Memory B cell (primary cell): ENCODE measurements at regions not wholly inside any gene's neighbourhood (a gene's known extent, or its start where the extent isn't known, plus 50 kb on each side); places are given as distances from the start of the nearest gene placed in this dataset.
"Not testable (repeated sequence)": the region's sequence is repeated elsewhere in the genome, so short reads cannot be mapped to it uniquely, and the experiment has no call there.

Source experiments
- ATAC-seq: fragments of 150-1000 bp; cut with Tn5 transposase; 2 replicates; pipeline ENCODE4 v1.10.0; 2021; ENCODE audit warnings: low read depth, mild to moderate bottlenecking, moderate library complexity
- DNase-seq, 2 donors: peaks; one replicate each; pipeline ENCODE4 v3.0.0; 2022; ENCODE audit warnings: low spot score in 2 of 2
- H3K27ac Mint-ChIP-seq: one replicate; pipeline ENCODE4 v1.8.0; 2022; ENCODE audit warnings: mild to moderate bottlenecking, moderate library complexity, mixed read lengths
- H3K27me3 Mint-ChIP-seq: one replicate; pipeline ENCODE4 v1.8.0; 2022; ENCODE audit warnings: mixed read lengths
- H3K36me3 Mint-ChIP-seq: one replicate; pipeline ENCODE4 v1.8.0; 2022; ENCODE audit warnings: mild to moderate bottlenecking, mixed read lengths
- H3K4me1 Mint-ChIP-seq: one replicate; pipeline ENCODE4 v1.8.0; 2022; ENCODE audit warnings: mixed read lengths
- H3K4me3 Mint-ChIP-seq: one replicate; pipeline ENCODE4 v1.8.0; 2022; ENCODE audit warnings: mild to moderate bottlenecking, moderate library complexity, mixed read lengths
- H3K9me3 Mint-ChIP-seq: one replicate; pipeline ENCODE4 v1.8.0; 2022; ENCODE audit warnings: mixed read lengths

DNA sequence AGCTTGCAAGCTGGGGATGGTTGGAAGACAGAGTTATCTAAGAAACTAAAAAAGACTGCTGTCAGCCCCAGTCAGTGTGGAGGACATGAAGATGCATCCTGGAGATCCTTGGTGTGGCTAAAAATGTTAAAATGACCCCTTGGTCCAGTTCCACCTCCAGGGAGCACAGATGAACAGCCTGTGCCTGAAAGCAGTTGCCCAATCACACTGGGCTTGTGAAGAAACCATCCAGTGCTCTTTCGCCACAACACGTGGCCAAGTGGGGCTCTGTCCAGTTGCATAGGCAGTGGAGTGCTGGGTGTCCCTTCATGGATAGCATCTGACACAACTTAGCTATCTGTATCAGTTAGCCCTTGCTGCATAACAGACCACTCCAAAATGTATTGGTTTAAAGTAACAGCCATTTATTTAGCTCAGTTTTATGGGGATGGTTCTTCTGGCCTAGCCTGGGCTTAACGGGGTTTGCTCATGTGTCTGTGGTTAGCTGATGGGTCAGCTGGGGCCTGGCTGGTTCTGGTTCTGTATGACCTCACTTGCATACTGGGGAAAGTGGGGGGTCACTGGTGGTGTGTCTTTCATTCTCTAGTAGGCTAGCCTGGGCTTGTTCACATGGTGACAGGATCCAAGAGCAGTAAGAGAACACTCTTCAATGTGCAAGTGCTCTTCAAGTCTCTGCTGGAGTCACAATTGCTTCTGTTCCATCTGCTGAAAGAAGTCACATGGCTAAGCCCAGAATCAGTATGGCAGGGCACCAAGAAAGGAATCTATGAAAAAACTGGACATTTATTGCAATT is 226.2 kb downstream of the PDCD6IP start:
- H3K36me3 Mint-ChIP-seq = no peaks in the 10 kb centered on the region
- H3K27ac Mint-ChIP-seq = no peak overlapping the region
- H3K4me3 Mint-ChIP-seq = no peak overlapping the region
- no peaks in the 10 kb centered on the region for H3K9me3 Mint-ChIP-seq
- peaks cover 18% of the 10 kb centered on the region for H3K4me1 Mint-ChIP-seq
- DNase-seq (no peak), ATAC-seq (no peak)
- peaks cover 3% of the 10 kb centered on the region for H3K27me3 Mint-ChIP-seq

DNA sequence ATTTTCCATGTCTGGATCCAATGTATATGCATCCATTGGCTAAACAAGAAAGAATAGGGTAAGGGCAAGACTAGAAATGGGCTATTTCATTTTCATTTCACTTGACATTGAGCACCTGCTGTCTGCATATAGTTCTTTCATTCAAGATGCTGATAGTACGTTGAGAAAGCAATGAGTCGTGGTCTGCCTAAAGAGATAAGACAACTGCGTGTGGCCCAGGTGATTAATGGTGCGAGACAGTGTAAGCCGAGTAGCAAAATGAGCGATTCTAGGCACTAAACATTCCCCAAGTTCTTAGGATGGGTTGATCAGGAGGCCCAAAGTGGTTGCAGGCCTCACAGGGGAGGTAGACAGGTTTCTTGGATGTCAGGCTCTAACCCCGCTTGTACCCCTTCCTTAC is 235.4 kb downstream of the PDCD6IP start:
- DNase-seq = no peak
- H3K27ac Mint-ChIP-seq = no peak overlapping the region
- H3K27me3 Mint-ChIP-seq = no peaks in the 10 kb centered on the region
- H3K36me3 Mint-ChIP-seq = peaks cover 2% of the 10 kb centered on the region
- H3K9me3 Mint-ChIP-seq = no peaks in the 10 kb centered on the region
- no peak for ATAC-seq
- no peak overlapping the region for H3K4me3 Mint-ChIP-seq
- H3K4me1 Mint-ChIP-seq = no peaks in the 10 kb centered on the region

DNA sequence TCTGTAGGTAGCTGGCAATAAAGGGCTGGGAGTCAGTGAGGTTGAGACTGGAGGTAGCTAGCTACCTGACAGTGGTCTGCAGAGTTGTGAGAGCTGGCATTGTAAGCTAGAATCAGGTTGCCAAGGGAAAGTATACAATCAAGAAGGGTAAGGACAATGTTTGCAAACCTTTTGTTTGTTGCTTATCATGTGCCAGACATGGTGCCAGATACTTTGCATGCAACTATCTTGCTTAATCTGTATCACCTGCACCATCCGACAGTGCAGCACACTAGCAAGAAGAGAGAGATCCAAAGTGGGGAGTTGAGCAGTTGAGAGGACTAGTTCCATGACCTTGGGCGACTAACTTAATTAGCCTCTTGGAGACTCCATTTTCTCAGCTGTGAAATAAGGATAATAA is 236.4 kb downstream of the PDCD6IP start:
- H3K27ac Mint-ChIP-seq = no peak overlapping the region
- H3K27me3 Mint-ChIP-seq = no peaks in the 10 kb centered on the region
- DNase-seq = no peak
- H3K4me3 Mint-ChIP-seq = no peak overlapping the region
- H3K36me3 Mint-ChIP-seq = peaks cover 2% of the 10 kb centered on the region
- no peaks in the 10 kb centered on the region for H3K4me1 Mint-ChIP-seq
- no peaks in the 10 kb centered on the region for H3K9me3 Mint-ChIP-seq
- ATAC-seq = no peak

DNA sequence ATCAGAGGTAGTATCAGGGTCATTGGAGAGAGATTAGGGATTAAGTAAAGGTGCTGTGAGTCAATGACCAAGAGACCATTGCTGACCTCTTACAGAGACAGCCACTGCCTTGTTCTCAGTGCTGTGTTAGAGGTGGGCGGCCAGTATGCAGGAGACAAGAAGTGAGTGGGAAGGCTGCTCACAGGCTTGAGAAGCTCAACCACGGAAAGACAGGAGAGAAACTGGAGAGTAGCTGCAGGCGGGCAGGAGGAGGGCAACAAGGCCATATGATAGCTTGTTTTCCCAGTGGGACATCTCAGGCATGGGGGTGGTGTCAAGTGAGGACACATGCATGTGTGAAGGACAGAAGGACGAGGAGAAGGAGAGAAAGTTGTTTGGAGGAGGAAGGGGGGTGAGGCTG is 237.3 kb downstream of the PDCD6IP start:
- H3K27ac Mint-ChIP-seq = no peak overlapping the region

DNA sequence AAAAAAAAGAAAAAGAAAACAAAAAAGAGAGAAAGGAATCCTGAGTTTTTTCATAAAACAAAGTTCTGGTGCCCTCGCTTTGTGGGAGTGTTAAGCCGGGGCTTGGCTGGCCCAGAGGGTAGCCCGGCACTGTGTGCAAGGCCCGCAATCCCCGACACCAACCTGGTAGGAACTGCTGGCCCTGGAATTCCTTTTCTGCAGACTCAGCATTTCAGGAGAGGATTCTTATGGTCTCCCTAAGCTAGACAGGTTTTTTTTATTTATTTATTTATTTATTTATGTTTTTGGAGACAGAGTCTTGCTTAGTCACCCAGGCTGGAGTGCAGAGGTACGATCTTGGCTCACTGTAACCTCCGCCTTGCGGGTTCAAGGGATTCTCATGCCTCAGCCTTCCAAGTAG is 238.8 kb downstream of the PDCD6IP start:
- no peak for DNase-seq
- Mint-ChIP-seq H3K27ac (no peak overlapping the region), H3K9me3 (no peaks in the 10 kb centered on the region), H3K4me1 (no peaks in the 10 kb centered on the region), H3K27me3 (no peaks in the 10 kb centered on the region), H3K4me3 (no peak overlapping the region), H3K36me3 (no peaks in the 10 kb centered on the region)
- no peak for ATAC-seq

More for the DNA sequence above, 237.3 kb downstream of the PDCD6IP start:
- ATAC-seq (no peak), DNase-seq (no peak)
- no peaks in the 10 kb centered on the region for H3K9me3 Mint-ChIP-seq
- H3K4me1 Mint-ChIP-seq = no peaks in the 10 kb centered on the region
- H3K27me3 Mint-ChIP-seq = no peaks in the 10 kb centered on the region
- no peak overlapping the region for H3K4me3 Mint-ChIP-seq
- H3K36me3 Mint-ChIP-seq = peaks cover 2% of the 10 kb centered on the region

DNA sequence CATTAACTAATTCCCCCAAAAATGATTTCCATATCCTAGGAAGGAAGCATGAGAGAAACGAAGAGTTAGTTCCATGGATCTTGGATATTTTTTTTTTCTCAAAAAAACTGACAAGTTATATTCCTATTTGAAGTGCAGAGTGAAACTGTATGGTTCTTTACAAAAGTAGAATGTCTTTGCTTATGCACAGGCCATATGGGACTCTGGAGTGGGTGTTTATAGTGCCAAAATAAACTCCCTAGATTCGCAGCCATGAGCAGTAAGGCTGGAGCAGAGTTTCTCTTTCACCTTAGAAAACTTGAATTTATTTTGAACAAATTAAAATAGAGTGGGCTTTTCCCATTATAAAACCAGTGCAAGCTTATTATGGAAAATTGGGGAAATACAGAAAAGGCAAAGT is 239.7 kb downstream of the PDCD6IP start:
- H3K36me3 Mint-ChIP-seq = no peaks in the 10 kb centered on the region
- no peak for ATAC-seq

DNA sequence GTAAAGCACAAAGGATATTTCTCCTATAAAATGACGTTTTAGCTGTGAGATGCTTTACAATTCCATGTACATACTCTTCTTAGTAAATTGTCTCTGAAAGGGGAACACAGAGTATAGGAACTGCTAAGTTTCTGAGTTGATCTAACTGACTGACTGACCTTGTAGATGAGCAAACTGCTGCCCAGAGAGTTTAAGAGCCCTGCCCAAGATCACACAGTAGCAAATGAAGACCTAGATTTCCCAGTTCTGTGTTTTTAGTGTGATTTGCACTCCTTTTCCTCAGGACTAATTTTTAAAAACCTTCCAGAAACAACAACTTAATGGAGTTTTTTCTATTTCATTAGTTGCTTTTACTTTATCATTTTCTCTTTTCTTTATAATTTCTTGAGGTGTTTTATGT is 247.7 kb downstream of the PDCD6IP start:
- H3K27me3 Mint-ChIP-seq = no peaks in the 10 kb centered on the region
- DNase-seq (no peak), ATAC-seq (no peak)
- H3K4me1 Mint-ChIP-seq = no peaks in the 10 kb centered on the region
- H3K36me3 Mint-ChIP-seq = no peaks in the 10 kb centered on the region
- H3K9me3 Mint-ChIP-seq = no peaks in the 10 kb centered on the region
- no peak overlapping the region for H3K27ac Mint-ChIP-seq
- H3K4me3 Mint-ChIP-seq = no peak overlapping the region

More for the DNA sequence above, 239.7 kb downstream of the PDCD6IP start:
- no peak for DNase-seq
- Mint-ChIP-seq H3K27me3 (no peaks in the 10 kb centered on the region), H3K4me3 (no peak overlapping the region), H3K9me3 (no peaks in the 10 kb centered on the region), H3K4me1 (no peaks in the 10 kb centered on the region), H3K27ac (no peak overlapping the region)

DNA sequence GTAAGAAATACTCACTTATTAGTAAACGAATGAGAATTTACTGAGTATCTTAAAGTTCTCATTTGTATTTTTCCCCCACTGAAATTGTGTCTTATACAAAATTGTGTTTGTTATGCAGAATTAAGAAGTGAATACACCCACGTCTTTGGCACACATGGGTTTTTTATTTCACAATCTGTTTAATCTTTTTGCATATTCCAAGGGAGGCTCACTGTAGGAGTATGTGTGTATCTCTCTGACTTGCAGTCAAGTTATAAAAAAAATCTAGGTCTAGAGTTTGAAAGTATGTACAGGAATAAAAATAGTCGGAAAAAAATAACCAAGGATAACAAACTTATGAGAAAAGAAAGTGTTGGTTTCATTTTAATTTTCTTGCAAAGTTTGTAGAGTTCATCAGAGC is 255.2 kb downstream of the PDCD6IP start:
- peaks cover 8% of the 10 kb centered on the region for H3K4me1 Mint-ChIP-seq
- no peak for DNase-seq
- no peak overlapping the region for H3K4me3 Mint-ChIP-seq
- H3K36me3 Mint-ChIP-seq = no peaks in the 10 kb centered on the region
- no peaks in the 10 kb centered on the region for H3K9me3 Mint-ChIP-seq
- no peak overlapping the region for H3K27ac Mint-ChIP-seq
- ATAC-seq = no peak
- H3K27me3 Mint-ChIP-seq = peaks cover 4% of the 10 kb centered on the region

DNA sequence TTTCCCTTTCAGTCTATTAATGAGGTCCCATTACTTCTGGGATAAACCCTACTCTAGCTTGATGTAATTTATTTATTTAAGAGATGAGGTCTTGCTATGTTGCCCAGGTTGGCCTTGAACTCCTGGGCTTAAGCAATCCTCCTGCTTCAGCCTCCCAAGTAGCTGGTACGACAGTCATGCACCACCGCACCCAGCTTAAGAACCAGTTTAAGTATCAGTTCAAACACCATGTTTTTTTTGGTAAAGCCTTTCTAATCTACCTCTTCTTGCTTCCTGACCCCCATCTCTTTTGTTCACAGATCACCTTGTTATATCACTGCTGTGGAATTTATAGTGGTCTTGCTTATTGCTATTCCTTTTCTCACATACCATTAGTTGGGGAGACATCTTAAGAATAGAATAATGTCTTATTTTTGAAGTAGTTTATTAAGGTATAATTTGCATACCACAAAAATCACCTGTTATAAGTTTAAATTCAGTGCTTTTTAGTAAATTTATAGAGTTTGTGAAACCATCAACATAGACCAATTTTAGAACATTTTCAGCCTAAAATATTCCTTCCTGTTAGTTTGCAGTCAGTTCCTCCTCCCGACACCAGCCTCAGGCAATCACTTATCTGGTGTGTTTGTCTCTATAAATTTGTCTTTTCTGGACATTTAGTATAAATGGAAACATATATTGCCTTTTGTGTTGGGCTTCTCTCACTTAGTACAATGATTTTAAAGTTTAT is 257.9 kb downstream of the PDCD6IP start:
- Mint-ChIP-seq H3K4me1 (peaks cover 8% of the 10 kb centered on the region), H3K27ac (no peak overlapping the region), H3K27me3 (peaks cover 8% of the 10 kb centered on the region), H3K9me3 (no peaks in the 10 kb centered on the region), H3K36me3 (no peaks in the 10 kb centered on the region), H3K4me3 (no peak overlapping the region)
- DNase-seq = no peak
- ATAC-seq = no peak

DNA sequence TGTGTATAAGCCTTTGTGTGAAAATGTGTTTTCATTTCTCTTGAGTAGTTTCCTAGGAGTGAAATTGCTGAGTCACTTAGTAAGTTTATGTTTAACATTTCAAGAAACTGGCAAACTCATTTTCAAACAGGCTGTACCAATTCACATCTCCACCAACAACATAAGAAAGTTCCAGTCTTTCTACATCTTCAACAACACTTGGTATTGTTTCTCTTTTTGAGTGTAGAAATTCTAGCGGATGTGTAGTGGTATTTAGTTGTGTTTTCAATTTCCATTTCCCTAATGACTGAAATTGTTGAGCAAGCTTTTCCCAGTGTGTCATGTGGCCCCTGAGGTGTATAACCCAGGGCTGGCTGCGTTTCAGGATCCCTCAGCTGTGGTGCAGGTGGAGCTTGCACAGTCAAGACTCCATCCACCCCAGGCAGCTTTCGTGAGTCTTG is 258.5 kb downstream of the PDCD6IP start:
- Mint-ChIP-seq H3K4me1 (peaks cover 8% of the 10 kb centered on the region), H3K36me3 (no peaks in the 10 kb centered on the region), H3K27ac (no peak overlapping the region), H3K4me3 (no peak overlapping the region), H3K9me3 (peaks cover 1% of the 10 kb centered on the region), H3K27me3 (peaks cover 8% of the 10 kb centered on the region)
- ATAC-seq (no peak), DNase-seq (no peak)

DNA sequence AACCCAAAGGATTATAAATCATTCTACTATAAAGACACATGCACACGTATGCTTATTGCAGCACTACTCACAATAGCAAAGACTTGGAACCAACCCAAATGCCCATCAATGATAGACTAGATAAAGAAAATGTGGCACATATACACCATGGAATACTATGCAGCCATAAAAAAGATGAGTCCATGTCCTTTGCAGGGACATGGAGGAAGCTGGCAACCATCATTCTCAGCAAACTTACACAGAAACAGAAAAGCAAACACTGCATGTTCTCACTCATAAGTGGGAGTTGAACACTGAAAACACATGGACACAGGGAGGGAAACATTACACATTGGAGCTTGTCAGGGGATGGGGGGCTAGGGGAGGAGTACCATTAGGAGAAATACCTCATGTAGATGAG is 262.6 kb downstream of the PDCD6IP start:
- not testable (repeated sequence) for H3K27ac Mint-ChIP-seq, H3K4me1 Mint-ChIP-seq, H3K27me3 Mint-ChIP-seq, H3K36me3 Mint-ChIP-seq, DNase-seq, H3K4me3 Mint-ChIP-seq, ATAC-seq, H3K9me3 Mint-ChIP-seq

DNA sequence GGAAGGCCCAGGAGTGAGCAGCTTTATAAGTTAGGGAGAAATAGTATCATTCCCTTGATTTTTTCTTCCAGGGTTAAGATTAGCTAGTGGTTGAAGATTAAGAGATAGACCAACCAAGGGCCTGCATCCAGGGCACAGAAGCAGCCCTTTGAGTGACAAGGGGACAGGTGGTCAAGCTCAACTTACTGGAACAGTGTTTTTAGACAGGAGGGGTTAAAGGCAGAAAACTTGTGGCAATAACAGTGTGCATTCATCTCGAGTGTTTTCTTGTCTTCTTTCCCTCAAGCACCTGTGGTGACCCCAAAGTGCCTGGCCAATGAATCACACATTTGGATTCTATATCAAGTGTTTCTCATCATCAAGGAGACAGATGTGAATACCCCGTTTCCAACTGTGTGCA is 267.5 kb downstream of the PDCD6IP start:
- DNase-seq (no peak), ATAC-seq (no peak)
- Mint-ChIP-seq H3K27me3 (no peaks in the 10 kb centered on the region), H3K4me3 (no peak overlapping the region), H3K36me3 (no peaks in the 10 kb centered on the region), H3K4me1 (no peaks in the 10 kb centered on the region), H3K9me3 (peaks cover 5% of the 10 kb centered on the region), H3K27ac (no peak overlapping the region)

DNA sequence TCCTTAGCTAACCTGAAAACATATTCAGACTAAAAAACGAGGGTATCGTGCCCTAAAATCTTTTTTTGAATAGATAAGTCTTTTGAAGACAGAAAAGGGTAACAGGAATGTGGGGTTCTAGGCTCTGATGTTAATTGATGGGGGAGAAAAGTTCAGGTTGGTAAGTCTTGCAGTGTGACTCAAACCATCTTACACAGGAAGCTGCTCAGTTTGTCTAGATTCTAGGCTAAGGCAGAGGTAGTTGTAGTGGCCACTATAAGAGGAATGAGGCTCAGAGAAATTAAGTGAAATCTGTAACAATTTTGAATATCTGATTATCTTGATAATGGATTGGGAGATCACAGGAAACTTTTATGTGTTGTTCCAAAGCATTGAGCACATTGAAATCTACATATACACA is 267.9 kb downstream of the PDCD6IP start:
- Mint-ChIP-seq H3K9me3 (peaks cover 5% of the 10 kb centered on the region), H3K27me3 (peaks cover 1% of the 10 kb centered on the region), H3K27ac (no peak overlapping the region), H3K4me3 (no peak overlapping the region), H3K4me1 (no peaks in the 10 kb centered on the region), H3K36me3 (no peaks in the 10 kb centered on the region)
- ATAC-seq = no peak
- no peak for DNase-seq

DNA sequence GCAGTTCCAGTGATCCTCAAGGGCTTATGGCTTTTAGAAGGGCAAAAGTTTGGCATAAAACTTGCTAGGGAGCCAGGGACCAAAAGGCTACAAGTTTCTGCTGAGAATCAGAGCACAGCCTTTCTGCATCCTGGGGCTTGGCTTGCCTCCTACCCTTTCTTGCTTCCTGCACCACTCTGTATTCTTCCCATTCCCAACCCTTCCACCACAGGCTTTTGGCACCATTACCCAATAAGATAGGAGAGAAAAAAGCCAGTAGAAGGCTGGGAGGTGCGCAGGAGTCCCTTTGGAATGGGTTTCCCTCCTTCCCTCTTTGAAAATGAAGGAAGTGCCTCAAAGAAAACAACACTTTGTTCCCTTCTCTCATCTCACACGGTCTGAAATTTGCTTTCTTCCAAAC is 268.6 kb downstream of the PDCD6IP start:
- no peak overlapping the region for H3K27ac Mint-ChIP-seq
- H3K4me1 Mint-ChIP-seq = no peaks in the 10 kb centered on the region
- peaks cover 4% of the 10 kb centered on the region for H3K9me3 Mint-ChIP-seq
- peaks cover 1% of the 10 kb centered on the region for H3K27me3 Mint-ChIP-seq
- H3K4me3 Mint-ChIP-seq = no peak overlapping the region
- H3K36me3 Mint-ChIP-seq = no peaks in the 10 kb centered on the region
- no peak for ATAC-seq
- no peak for DNase-seq
